Hematopoietic multipotent progenitor cell (in vitro differentiated cells): ENCODE measurements at regions not wholly inside any gene's neighbourhood (a gene's known extent, or its start where the extent isn't known, plus 50 kb on each side); places are given as distances from the start of the nearest gene placed in this dataset.

Source experiments
- DNase-seq, 3 donors: peaks; one replicate each; pipeline ENCODE4 v3.0.0-alpha.2; 2011 to 2015; ENCODE audit warnings: low read depth in 2 of 3, low spot score in 2 of 3

DNA sequence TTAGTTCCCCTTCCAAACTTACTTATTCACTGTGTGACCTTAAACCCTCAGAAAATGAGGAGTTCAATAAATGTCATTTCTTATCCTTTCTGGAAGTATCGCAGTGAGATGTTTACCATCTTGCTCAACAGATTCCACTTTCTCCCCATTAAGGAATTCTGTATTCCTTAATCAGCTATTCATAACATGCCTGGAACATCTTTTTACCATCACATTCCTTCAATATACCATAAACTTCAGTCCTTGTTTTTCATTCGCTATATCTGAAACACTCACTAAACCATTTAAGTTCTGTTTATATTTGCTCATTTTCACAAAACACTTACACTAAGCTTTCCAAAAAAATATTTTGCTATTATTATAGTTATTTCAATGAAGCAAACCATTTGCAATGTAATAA lies 1158.6 kb downstream of the CDH12 start:
- DNase-seq: no peak

DNA sequence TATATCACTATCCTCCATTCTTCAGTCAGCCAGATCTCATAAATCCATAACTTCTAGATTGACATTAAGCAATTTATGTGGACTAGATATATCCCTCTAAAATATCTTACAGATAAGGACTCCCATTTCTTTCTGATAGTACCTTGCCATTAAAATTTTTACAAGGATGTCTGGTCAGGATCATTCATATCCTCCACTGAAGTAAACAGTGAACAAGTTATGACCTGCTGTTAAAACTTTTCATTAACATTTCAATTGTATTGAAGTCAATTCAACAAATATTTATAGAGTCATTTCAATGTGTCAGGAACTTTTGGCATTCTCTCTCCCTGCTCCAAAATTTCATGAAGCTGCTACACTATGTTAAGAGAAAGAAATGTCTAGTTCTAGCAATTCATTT lies 1159.6 kb downstream of the CDH12 start:
- DNase-seq: no peak

DNA sequence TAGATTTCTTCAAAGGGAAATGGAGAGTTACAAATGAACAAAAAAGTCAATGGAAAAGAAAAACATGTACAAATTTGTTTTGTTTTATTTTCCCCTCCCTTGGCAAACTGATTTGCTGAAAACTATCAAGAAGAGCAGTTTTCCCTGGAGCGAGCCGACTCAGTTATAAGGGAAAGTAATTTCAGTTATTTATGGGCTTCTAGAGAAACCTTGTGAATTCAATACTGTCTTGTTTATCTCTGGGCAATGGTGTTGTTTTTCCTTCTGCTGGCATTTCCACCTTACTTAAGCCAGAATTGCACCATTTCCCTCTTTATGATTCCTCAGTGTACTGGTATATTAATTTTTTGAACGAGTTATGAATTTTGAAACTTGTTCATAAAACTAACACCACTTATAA lies 1163.6 kb downstream of the CDH12 start:
- DNase-seq: no peak

DNA sequence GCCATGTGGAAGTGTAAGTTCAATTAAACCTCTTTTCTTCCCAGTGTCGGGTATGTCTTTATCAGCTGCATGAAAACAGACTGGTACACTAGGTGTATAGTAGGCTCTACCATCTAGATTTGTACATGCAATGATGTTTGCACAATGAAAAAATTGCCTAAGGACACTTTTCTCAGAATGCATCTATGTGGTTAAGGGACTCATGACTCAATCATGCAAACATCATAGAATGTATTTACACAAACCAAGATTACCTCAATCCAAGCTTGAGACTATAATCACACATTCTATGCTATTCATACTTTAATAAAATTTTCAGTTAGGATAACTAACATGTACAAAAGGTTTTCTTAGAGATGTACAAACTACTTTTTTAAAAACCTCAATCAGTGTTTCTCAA lies 1164.5 kb downstream of the CDH12 start:
- DNase-seq: no peak

DNA sequence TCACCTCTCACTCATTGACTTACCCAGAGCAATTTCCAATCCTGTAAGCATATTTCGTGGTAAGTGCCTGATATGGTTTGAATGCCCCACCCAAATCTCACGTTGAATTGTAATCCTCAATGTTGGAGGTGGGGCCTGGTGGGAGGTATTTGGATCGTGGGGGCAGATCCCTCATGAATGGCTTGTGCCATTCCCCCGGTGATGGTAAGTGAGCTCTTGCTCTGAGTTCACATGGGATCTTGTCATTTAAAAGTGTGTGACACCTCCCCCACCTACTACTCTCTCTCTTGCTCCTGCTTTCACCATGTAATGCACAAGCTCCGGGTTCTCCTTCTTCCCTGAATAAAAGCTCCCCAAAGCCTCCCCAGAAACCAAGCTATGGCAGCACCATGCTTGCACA lies 1165.5 kb downstream of the CDH12 start:
- no peak for DNase-seq

DNA sequence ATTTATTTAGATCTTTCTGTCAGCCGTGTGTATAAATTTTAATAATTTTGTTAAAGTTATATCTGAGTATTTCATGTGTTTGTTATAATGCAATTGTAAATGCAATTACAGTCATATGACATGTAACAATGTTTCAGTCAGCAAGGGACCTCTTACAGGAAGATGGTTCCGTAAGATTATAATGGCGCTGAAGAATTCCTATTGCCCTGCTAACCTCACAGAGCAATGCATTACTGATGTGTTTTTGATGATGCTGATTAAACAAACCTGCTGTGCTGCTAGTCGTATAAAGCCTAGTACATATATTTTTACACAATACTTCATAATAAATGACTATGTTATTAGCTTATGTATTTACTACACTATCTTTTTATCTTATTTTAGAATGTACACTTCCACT lies 1166.4 kb downstream of the CDH12 start:
- no peak for DNase-seq

DNA sequence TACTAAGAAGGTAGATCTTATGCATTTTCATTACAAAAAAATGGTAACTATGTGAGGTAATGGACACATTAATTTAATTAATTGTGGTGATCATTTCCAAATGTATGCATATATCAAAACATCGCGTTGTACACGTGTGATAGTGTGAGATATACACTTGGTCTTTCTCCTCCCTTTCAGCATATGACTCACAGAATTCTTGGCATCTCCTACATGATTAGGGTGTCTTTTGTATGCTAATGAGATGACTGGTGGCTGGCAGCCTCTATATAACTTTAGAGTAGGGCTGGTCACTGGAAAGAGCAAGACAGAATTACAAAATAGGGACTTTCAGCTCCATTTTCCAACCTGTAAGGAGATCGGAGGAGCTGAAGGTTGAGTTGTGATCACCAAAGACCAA lies 1167.6 kb downstream of the CDH12 start:
- DNase-seq: no peak

DNA sequence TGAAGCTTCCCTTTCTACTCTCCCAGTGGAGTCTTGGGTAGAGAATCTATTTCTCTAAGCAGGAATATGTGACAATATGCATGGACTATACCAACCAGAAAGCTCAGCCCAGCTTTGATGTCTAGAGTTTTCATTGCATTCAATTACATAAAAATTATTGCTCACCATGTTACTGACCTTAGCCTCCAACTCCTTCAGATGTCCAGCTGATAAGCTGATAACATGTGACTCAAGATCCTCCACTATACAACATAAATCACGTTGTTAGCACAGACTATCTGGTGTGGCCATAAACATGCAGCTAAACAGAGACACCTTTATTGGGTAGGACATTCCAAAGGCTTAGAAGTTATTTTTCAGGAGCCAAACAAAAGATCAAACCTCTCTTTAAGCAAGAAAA lies 1168.2 kb downstream of the CDH12 start:
- DNase-seq: no peak

DNA sequence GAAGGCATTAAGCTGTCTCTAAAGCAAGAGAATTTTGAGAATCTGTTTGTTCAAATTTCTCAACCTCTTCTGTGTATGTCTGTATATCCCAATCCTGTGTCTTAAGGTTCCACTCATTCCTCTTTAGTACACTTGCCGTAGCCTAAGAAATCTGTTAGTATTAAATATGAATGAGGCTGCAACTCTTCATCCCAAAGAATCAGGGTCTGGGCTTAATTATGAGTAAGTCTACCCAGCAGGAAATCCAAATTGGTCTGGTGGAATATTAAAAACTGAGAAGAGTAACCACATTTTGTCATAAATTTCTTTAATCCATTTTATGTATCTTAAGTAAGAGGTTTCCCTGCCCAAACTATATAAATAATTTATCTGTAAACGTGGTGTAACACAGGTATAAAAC lies 1171.2 kb downstream of the CDH12 start:
- DNase-seq: no peak

DNA sequence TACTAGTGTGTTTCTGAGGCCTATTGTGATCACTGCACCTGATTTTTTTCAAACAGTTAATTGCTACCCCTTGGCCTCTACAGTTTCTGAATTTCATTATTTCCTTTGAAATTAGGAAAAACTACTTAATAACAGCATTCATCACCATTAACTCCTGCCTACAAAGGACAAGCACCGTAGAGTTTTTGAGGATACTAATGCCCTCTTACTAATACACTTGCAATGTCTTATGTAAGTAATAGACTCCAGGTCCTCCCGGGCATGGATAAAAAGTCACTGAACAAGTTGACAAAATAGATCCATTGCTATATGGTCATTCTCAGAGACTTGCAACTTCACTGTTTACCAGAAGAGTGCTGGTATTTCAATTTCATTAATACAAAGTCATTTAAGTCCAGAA lies 1172.5 kb downstream of the CDH12 start:
- DNase-seq: no peak

DNA sequence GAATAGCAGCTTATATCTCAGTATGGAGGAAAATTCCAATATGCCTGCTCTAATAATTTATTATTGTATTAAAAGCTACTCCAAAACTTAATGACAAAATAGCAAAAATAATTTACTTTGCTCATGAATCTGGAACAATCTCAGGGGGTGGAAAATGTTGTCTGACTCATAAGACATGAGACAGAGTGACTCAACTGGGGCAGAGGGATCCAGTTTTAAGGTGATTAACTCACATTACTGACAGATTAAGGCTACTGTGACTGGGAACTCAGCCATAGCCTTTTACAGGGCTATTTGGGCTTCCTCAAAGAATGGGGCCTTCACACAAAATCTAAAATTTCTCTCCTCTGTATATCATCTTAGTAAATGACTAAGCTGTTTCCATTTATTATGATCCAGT lies 1172.9 kb downstream of the CDH12 start:
- no peak for DNase-seq

DNA sequence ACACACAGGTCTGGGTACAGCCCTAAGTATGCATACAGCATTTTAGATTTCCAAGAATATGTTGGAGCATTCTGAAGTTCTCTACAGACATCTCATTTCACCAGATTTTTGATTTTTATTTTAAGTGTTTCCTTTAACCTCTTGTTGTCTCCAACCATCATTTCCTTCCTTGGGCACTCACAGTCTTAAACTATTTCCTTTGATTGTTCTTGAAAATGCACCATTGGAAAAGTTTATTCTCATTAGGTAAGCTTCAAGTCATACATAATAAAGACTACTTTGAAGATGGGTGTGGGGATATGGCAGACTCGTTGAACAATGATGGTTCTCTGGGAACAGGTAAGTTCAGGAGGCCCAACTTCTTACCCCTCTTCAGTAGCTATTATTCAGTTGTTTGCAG lies 1174.6 kb downstream of the CDH12 start:
- DNase-seq: no peak

DNA sequence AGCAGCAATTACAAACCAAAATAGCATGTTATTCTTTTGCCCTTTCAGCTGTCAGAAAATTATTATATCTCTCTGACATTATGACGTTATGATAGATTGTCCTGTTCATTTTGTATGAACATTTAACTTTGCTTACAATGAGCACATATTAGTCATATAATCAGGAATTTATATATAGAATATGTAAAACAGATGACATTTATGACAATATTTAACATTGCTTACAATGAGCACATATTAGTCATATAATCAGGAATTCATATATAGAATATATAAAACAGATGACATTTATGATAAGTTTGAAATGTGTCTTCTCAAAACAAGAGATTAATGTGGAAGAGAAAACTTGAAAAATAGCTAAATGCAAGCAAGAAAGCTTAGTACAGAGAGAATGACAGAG lies 1180.2 kb downstream of the CDH12 start:
- no peak for DNase-seq

DNA sequence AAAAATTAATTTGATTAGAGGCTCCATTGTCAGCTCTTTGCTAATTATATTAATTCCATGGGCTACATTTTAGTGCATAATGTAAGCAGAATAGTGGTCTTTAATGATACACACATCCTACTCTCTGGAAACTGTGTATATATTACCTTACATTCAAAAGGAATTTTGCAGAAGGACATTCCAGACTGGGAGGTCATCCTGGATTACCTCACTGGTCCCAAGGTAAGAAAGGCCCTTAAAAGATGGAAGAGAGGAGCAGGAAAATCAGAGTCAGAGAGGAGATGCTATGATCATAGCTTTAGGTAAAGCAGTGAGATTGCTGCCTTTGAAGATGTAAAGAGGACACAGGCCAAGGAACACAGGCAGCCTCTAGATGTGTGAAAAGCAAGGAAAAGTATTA lies 1180.8 kb downstream of the CDH12 start:
- DNase-seq: no peak

DNA sequence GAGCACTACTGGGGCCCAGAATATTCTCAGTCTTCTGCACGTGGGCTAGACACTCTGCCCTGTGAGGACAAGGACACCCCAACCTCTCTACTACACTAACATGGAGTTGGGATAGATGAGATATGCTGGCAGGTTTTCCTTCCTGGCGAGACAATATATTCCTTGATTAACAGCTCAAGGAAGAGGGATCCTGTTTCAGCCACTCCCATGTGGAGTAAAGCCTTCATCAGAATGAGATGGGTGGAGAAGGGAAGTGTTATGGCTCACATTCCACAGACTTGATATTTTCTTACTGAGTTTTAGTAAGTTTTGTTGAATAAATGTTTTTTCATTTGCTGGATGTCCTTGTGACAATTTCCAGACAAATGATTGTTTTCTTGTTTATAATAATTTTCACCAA lies 1187.6 kb downstream of the CDH12 start:
- DNase-seq: no peak

DNA sequence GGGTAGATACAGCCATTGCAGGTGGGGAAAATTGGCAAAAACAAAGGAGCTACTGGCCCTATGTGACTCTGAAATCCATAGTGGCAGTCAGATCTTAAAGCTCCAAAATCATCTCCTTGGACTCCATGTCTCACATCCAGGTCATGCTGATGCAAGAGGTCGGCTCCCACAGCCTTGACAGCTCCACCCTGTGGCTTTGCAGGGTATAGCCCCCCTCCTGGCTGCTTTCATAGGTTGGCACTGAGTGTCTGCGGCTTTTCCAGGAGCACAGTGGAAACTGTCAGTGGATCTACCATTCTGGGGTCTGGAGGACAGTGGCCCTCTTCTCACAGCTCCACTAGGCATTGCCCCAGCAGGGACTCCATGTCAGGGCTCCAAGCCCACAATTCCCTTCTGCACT lies 1190.1 kb downstream of the CDH12 start:
- DNase-seq: no peak

DNA sequence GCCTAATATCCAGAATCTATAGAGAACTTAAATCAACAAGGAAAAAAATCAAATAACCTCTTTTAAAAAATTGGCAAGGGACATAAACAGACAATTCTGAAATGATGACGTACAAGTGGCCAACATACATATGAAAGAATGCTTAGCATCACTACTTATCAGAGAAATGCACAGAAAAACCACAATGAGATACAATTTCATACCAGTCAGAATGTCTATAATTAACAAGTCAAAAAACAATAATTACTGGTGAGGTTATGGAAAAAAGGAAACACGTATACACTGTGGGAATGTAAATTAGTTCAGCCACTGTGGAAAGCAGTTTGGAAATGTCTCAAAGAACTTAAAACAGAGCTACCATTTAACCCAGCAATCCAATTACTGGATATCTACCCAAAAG lies 1192.0 kb downstream of the CDH12 start:
- no peak for DNase-seq

DNA sequence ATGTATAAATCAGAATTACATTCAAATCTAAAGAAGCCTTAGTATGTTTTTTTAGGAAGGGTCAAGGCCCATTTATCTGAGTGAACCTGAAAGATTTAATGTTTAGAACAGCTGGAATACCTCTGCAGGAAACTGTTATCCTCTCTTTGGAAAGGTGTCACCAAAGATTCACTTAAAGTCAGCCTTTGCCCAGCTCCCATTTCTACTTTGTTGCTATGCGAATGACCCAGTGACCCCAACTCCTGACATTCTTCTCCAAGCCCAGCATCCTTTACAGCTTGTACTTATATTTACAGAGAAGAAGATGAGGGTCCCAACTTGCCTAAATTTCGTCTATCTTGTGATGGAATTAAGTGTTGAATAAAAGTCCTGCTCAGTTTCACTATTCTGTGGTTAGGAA lies 1198.6 kb downstream of the CDH12 start:
- DNase-seq: no peak

DNA sequence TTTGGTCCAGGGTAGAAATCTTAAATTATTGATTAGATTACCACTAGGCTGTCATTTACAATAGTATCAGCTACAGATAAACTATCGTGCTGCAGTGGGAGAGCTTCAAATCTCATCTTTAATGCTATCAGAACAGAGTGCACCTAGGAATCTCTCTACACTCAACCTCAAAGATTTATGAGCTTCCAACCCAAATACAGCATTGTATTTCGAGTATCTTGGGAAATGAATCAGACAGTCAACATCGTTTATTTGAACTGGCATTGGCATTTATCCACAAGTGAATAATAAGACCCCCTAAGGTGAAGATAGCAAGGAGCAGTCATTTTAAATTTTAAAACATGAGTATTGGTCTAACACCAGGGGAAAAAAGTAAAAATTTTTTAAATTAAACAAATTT lies 1203.2 kb downstream of the CDH12 start:
- no peak for DNase-seq

DNA sequence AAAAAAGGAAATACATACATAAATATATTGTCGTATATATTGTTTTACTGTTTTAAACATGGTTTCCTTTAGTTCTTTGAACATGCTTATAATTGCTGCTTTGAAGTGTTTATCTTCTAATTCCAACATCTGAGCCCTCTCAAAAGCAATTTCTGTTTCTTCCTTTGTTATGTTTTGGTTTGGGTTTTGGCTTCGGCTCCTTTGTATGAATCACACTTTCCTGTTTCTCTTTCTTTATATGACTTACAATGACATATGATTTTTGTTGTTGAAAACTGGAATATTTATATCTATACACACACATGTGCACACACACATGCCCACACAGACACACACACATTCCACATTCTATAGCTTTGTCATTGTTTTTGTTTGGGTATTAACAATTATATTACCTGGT lies 1206.7 kb downstream of the CDH12 start:
- no peak for DNase-seq

DNA sequence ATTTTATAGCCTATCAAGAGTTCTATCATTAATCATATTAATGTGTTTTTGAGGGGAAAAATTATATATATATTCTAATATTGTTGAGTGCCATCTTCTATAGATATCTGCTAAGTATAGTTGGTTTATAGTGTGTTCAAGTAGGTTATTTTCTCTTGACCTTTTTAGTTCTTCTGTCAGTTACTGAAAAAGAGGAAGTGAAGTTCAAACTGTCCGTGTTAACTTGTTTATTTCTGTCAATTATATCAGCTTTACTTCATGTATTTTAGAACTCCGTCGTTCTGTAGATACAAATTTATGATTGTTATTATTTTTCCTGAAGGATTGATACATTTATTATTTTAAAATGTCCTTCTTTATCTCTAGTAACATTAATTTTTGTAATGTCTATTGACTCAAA lies 1209.1 kb downstream of the CDH12 start:
- peak in 1 of 3 donors; percentile 7 for DNase-seq

DNA sequence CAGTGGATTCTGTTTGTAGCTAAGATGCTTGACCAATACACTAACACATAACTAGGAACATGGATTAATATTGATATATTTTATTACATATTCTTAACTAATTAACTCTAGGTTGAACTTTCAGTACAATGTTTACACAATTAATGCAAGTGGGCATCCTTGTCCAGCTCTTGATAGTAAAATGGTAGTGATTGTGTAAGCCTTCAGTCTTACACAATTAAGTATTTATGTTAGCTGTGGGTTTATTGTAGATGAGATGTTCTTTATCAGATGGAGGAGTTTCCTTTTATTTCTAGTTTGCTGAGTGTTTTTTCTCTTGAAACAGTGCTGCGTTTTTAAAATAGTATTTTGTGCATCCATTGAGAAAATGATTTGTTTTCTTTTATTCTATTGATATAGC lies 1210.8 kb downstream of the CDH12 start:
- DNase-seq: no peak

DNA sequence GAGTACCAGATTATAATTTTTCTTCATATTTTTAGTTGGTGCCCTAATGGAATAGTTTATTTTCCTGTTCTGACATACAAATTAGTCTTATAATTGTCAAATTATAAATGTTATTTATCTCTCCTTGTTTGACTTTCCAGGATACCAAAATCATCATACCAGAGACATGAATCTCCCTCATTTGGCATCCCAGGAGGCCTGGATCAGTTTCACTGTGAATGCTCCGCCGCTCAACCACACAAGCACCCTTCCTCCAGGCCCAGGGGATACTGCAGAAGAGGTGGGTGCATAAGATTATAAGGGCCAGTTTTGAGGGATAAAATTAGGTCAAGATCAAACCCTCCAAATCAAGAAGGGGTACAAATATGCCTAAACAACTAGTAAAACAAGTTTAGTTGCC lies 1229.3 kb downstream of the CDH12 start:
- DNase-seq: no peak

DNA sequence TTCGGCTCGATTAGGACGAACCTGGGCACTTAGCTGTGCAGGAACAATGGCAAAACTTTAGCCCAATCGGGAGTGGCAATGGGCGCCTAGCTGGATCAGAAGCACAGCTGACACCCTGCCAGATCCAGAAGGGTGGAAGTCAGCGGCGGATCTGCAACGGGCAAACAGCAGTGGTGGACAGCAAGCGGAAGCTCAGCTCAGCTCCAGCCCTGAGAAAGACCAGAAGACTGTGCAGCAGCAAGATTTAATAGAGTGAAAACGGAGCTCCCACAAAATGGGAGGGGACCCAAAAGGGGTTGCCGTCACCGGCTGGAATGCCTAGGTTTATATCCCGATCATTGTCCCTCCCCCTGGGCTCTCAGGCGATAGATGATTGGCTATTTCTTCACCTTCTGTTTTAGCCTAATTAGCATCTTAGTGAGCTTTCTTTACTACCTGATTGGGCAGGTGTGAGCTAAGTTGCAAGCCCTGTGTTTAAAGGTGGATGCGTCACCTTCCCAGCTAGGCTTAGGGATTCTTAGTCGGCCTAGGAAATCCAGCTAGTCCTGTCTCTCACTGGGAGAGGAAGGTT lies 1237.9 kb downstream of the CDH12 start:
- DNase-seq: no peak
